ENCODE measurements at regions not wholly inside any gene's neighbourhood (a gene's known extent, or its start where the extent isn't known, plus 50 kb on each side); places are given as distances from the start of the nearest gene placed in this dataset.
"Not testable (repeated sequence)": the region's sequence is repeated elsewhere in the genome, so short reads cannot be mapped to it uniquely, and the experiment has no call there.

GRCh38 chr10:27373566-27374160 is 130.4 kb upstream of the RAB18 start:
- Histone ChIP-seq H3K27ac (no peak overlapping the region), H3K9me3 (no peaks in the 10 kb centered on the region), H3K36me3 (ENCODE audit: low read depth, missing control alignments) (no peaks in the 10 kb centered on the region), H3K4me1 (no peaks in the 10 kb centered on the region), H3K4me3 (no peak overlapping the region), H3K27me3 (no peaks in the 10 kb centered on the region)
- TF ChIP-seq CTCF (IDR thresholded peaks at IDR 0.05): no peak
- TF ChIP-seq POLR2A (IDR thresholded peaks at IDR 0.05): no peak
- 88 to 93% methylated on average over 5 of the region's 5 CpGs for whole genome bisulfite sequencing, 2 donors
- intact Hi-C loops (cut with DNase I; ENCODE audit: low total_unique reads): no loop called here
- no peak for DNase-seq

GRCh38 chr10:27372095-27372494 is 131.5 kb upstream of the ACBD5 start:
- H3K4me1 ChIP-seq: no peaks in the 10 kb centered on the region
- no peak overlapping the region for H3K4me3 ChIP-seq
- H3K27ac ChIP-seq: no peak overlapping the region
- H3K27me3 ChIP-seq: no peaks in the 10 kb centered on the region
- intact Hi-C loops (cut with DNase I; ENCODE audit: low total_unique reads): no loop called here
- H3K9me3 ChIP-seq: no peaks in the 10 kb centered on the region
- H3K36me3 ChIP-seq (ENCODE audit: low read depth, missing control alignments): no peaks in the 10 kb centered on the region
- DNase-seq: no peak
- 72 to 73% methylated on average over 5 of the region's 5 CpGs for WGBS, 2 donors
- TF ChIP-seq CTCF (IDR thresholded peaks at IDR 0.05): no peak
- TF ChIP-seq POLR2A (IDR thresholded peaks at IDR 0.05): no peak

- intact Hi-C loops (cut with DNase I; ENCODE audit: low total_unique reads); H3K27ac ChIP-seq; H3K27me3 ChIP-seq; H3K4me1 ChIP-seq; H3K4me3 ChIP-seq; H3K36me3 ChIP-seq (ENCODE audit: low read depth, missing control alignments); H3K9me3 ChIP-seq: not testable (repeated sequence)
- WGBS, 2 donors: 76 to 79% methylated on average over 5 of the region's 5 CpGs
- peak; percentile 30 for DNase-seq
Observed at GRCh38 chr10:27371375-27371774, 130.8 kb upstream of the ACBD5 start.

- Histone ChIP-seq H3K4me3 (no peak overlapping the region), H3K27ac (no peak overlapping the region), H3K36me3 (ENCODE audit: low read depth, missing control alignments) (no peaks in the 10 kb centered on the region), H3K4me1 (no peaks in the 10 kb centered on the region), H3K9me3 (no peaks in the 10 kb centered on the region), H3K27me3 (no peaks in the 10 kb centered on the region)
- TF ChIP-seq CTCF (IDR thresholded peaks at IDR 0.05) (peak in 1 of 3 experiments; percentile 4), POLR2A (IDR thresholded peaks at IDR 0.05) (no peak)
- WGBS, 2 donors: 79 to 82% methylated on average over 3 of the region's 3 CpGs
- intact Hi-C loops (cut with DNase I; ENCODE audit: low total_unique reads): no loop called here
- DNase-seq: no peak
Observed at GRCh38 chr10:27369880-27370279, 129.3 kb upstream of the ACBD5 start.

- DNase-seq: no peak
- 89 to 93% methylated on average over 10 of the region's 10 CpGs for WGBS, 2 donors
- Histone ChIP-seq H3K27ac (no peak overlapping the region), H3K9me3 (no peaks in the 10 kb centered on the region), H3K4me1 (no peaks in the 10 kb centered on the region), H3K4me3 (no peak overlapping the region), H3K36me3 (ENCODE audit: low read depth, missing control alignments) (no peaks in the 10 kb centered on the region), H3K27me3 (no peaks in the 10 kb centered on the region)
- TF ChIP-seq POLR2A (IDR thresholded peaks at IDR 0.05) (no peak), CTCF (IDR thresholded peaks at IDR 0.05) (no peak)
- intact Hi-C loops (cut with DNase I; ENCODE audit: low total_unique reads): no loop called here
Observed at GRCh38 chr10:27368706-27369105, 128.1 kb upstream of the ACBD5 start.
